CD4-positive, alpha-beta T cell treated with Interferon gamma for 1 hour (primary cell): ENCODE measurements at regions not wholly inside any gene's neighbourhood (a gene's known extent, or its start where the extent isn't known, plus 50 kb on each side); places are given as distances from the start of the nearest gene placed in this dataset.

Source experiments
- DNase-seq: peaks from one replicate; pipeline ENCODE4 v3.0.0-alpha.2; 2020

DNA sequence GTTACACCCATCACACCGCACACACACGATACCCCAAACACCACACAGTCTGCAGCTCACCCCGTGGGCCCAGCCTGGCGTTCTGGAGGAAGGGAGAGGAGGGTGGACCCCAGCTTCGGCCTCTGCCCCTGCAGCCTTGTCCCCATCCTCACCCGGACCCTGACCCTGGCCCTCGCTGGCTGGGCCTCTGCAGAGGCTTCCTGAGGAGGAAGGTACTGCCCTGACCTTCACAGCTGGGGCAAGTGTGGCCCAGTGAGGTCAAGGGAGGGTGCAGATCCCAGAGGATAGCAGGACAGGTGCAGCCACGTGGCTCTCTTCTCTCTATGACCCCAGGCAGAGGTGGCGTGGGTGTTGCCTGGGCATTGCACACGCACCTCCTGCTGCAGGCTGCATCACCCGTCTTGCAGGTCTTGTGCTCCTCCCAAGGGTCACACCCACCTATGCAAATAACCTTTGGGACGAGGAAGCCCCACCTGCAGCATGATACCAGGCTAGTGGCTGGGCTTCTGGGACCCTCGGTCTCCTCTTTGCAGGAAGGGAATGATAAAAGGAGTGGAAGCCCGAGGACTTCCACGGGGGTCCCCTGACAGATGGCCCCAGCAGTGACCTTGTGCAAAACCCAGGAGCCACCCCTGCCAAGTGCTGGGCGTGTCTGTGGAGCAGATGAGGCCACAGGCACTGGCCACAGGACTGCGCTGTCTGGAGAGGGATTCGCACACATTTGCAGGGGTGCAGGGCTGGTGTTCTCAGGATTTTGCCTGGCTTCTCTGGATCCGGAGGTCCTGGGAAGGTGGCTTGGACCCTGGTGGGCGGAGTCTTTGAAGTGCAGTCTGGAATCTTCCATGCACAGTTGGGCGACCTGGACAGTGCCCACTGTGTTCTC lies 1241.5 kb downstream of the BRD1 start:
- no peak for DNase-seq

DNA sequence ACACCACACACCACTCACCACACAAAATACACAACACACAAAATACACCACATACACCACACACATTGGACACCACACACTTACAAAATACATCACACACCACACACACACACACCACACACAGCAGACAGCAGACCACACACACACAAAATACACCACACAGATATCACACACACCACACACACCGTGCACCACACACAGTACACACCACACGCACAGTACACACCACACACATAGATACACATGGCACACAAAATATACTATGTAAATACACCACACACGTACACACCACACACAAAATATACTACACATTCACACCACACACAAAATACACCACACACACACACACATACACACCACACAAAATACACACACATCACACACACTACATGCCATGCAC lies 1243.5 kb downstream of the BRD1 start:
- DNase-seq = no peak

DNA sequence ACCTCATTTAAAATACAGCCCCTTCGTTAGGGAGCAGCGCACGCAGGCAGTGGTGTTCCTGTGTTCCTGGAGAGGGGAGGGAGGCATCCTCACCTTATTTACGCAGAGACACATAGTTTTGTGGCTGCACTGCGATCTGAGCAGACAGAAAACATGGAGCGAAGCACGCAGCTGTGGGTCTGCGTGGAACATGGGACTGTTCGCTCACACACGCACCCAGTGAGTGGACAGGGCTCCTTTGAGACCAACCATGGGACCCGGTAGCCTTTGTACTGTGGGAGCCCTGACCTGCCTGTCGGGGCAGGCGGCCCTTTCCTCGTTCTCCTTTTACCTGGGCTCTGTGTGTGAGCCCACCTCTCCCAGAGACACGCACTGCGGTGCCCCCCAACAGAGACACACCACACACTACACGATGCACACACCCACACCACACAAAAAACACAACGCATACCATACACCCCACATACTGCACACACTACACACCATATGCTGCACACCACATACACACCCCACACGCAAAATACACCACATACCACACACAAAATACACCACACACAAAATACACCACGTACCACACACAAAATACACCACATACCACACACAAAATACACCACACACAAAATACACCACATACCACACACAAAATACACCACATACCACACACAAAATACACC lies 1245.7 kb downstream of the BRD1 start:
- DNase-seq = no peak

DNA sequence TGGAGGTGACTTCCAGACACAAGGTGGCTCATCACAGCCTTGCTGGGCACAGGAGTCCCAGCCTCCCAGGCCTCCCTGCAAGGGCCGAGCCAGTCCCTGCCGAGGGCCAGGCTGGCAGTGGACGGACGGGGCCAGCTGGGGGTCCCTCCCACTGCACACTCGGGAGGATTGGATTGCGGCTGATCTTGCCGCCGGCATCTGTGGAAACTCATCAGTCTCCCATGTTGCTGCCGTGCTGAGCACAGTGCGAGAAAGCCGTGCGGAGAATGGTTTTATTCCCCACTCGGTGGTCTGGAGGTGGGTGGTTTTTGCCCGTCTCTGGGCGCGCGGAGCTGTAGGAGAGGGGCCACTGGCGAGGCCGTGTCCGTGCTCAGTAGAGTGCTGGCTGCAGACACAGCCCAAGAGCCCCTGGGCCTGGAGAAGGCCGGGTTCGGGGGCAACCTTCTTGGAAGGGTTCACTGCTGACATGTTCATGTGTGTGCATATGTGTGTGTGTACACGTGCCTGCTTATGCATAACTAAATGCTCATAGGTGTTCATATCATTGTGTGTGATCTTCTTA lies 1246.4 kb downstream of the BRD1 start:
- no peak for DNase-seq

DNA sequence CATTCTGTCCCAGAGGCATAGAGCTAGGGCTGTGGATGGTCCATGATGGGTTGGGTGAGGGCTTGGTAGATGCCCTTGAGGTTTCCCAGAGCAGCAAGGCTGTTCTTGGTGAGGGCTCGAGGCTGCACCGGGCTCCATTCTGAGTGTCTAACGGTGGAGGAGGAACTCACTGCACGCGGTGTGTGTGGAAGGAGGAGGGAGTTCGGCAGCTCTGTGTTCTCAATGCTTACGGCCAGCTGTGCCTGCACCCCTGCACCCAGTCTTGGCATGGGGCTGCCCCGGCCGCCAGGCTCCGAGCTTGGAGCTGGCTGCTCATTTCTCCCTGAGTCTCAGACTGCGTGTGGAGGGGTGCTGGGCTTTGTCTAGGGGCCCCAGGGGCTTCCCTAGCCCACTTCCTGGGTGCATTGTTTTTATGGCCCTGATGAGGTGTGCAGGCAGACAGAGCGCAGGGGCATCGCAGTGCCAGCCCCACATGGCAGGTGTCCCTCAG lies 1247.1 kb downstream of the BRD1 start:
- no peak for DNase-seq

DNA sequence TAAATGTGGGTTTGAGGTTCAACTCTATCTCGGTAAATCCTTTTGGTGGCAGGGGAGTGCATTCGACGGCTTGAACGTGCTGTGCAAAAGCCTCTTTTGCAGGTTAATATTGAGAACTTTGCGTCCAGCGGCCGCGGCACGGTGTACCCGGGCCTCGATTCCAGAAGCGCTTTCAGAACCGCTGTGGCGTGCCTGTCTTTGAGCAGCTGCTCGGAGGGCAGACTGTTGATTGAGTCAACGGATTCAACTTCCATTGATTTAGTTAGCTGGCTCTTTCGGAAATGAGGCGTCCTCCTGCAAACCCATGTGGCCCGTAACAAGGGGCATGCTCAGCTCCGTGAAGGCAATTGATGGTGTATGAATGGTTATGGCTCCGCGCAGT lies 1247.8 kb downstream of the BRD1 start:
- DNase-seq = no peak

DNA sequence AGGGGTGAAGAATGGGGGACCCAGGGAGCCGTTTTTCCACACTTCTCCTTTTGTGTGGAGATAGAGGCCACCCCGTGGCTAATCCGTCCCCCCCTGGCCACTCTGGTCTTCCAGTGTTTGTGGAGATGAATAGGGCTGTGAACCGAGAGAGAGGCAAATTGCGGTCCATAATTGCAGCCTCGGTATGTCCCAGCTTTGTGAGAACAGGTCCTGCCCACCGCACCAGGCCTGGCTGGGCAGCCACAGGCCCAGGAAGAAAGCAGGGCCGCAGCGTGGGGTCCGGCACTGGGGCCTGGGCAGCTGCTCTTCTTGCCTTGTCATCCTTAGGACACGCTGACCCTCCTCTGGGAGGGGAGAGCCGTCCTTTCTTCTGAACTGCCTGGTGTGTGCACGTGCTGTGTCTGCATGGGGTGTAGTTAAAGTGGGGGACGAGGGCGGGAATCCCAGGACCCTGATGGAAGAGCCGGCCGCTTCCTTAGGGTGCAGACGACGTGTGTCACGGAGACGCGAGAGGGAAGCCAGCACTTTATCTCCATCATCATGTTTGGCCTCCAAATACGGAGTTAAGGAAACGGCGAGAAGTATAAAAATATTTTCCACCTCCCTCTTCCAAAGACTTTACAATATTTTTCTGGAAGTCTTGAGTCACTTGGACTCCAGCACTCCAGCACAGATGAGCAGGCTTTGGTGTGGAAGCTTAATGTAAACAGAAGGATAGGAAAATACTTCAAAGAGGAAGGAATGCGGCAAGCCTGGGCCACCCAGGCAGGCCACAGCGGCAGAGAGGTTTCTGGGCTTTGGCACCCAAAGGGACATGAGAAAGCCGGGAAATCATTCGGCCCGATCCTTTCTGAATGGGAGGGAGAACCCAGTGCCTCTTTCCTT lies 1248.4 kb downstream of the BRD1 start:
- no peak for DNase-seq

DNA sequence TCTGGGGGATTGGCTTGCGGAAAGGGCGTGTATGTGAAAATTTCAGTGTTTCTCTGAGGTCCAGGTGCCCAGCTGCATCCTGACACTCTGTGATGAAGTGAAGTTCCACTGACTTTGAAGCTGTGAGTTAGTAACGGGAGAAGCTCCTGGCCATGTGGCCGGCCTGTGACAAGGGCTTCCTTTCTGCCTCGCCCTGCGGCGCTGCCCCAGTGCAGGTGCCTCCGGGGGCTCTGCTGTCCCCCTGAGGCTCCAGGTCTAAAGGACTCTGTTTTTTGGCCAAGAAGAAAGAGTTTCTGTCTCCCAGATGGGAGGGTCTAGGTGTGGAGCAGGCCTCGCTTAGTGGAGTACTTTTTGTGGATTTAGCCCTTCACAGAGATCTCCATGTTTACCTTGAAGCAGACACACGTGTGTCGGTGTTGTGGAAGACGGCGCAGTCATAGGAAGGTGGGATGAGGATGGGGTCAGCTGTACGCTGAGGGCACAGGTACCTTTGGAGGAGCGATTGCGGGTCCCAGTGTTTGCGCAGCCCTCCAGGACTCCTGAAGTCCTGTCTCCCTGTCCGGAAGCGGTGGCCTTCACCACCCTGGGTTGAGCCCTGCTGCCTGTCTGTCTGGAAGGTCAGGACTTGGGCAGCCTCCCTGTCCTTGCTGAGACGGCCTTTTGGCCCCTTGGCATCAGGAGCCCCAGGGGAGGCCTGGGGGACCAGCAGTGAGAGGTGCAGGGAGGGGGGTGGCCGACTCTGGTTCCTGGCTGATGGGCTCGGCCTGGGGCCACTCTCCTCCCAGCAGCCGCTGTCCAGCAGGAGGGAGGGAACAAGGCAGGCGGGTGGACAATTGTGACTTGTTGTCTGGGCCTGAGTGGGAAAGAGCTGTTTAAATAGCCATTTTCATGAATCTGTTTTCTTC lies 1249.3 kb downstream of the BRD1 start:
- DNase-seq = no peak

DNA sequence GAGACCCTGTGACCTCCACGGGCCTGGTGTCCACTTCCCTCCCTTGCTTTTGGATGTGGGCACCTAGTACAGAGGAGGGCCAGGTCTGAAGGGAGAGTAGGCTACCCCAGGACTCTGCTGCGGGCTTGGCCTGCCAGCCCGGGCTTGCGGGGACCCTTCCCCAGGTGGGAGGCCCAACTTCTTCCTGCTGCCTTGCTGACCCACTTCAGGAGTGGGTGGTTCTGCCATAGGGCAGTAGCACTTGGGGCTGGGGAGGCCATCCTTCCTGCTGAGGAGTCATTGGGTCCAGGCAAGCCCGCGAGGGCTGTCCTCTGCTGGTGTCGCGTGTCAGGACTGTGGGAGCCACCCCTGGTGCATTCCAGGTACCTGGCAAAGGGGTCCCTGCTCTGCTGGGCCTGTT lies 1250.0 kb downstream of the BRD1 start:
- DNase-seq = no peak

DNA sequence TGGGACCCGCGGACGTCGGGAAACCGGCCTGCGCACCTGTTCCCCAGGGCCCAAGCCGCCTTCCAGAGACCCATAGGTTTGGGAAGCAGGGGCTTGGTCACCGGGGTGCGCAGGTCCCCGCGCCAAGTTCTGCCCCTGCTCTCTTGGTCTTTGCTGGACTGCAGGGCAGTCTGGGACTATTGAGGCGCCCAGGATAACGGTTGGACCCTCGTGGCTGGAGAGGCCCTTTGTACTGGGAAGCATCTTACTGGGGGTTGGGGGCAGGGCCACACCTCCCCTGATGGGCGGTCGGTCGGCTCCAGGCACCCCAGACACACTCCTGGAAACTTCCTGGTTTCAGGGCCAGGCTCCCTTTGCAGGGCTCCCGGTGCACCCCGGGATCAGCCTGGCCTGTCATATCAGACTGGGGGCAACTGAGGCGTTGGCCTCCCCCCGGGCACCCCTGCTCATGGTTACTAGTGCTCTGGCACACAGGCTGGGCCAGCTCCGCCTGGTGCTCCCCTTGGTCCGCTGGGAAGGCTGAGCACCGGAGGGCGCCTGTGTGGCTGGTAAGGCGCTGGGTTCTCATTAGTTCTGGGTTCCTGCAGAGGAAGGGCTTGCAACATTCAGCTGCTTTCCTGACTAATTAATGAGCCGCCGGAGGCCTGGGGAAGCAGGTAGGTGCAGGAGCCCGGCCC lies 1250.5 kb downstream of the BRD1 start:
- no peak for DNase-seq

DNA sequence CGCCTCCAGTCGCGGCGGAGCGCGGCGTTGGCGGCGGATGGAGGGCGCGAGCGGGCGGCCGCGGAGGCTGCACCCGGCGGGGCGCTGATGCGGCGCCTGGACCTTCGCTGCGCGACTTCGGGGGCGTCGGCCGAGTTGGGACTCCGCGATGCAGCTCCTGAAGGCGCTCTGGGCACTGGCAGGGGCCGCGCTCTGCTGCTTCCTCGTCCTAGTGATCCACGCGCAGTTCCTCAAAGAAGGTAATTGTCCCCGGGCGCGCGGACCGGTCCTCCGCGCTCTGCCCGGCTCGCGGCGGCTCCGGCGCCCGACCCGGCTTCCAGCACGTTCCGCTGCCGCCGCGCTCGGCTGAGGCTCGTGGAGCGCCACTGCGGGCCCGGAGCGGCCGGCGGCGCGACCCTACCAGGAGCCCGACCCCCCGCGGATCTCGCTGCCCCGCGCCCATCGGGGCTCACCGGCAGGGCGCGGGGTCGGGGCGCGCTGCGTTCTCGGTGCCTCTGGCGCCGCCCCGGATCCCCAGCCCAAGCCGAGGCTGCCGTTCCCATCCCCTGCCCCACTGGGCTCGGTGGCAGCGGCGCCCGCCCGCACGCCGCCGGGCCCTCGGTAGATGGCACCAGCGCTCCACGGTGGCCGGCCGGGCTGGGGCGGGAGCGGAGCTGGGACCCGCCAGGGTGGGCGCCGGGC lies 1251.2 kb downstream of the BRD1 start:
- DNase-seq = no peak

DNA sequence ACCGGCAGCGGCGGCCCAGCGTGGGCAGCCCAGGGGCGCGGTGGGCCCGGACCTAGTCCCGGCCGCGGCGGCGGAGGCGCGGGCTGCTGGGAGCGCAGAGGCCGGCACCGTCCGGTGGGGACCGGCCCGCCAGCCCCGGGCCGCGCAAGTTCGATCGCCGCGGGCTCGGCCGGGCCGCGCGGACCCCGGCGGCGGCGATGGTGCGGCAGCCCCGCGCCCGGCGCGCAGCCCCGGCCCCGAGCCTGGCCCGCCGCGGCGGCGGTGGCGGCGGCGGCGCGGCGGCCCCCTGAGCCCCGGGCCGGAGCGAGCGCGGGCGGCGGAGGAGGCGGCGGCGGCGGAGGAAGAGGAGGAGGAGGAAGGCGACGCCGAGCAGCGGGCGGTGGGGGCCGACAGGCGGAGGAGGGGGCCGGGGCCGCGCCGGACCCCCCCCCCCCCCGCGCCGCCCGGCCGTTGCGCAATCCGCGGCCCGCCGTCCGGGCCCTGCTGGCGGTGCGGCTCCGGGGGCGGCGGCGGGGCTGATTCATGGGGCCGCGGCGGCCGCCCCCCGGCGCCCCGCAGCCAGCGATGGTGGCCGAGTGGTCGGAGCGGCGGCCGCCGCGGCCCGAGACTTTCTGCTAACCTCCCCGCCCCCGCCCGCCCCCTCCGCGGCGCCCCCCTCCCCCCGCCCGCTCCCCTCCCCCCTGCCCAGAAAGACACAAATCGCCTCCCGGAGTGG lies 1251.9 kb downstream of the BRD1 start:
- no peak for DNase-seq

DNA sequence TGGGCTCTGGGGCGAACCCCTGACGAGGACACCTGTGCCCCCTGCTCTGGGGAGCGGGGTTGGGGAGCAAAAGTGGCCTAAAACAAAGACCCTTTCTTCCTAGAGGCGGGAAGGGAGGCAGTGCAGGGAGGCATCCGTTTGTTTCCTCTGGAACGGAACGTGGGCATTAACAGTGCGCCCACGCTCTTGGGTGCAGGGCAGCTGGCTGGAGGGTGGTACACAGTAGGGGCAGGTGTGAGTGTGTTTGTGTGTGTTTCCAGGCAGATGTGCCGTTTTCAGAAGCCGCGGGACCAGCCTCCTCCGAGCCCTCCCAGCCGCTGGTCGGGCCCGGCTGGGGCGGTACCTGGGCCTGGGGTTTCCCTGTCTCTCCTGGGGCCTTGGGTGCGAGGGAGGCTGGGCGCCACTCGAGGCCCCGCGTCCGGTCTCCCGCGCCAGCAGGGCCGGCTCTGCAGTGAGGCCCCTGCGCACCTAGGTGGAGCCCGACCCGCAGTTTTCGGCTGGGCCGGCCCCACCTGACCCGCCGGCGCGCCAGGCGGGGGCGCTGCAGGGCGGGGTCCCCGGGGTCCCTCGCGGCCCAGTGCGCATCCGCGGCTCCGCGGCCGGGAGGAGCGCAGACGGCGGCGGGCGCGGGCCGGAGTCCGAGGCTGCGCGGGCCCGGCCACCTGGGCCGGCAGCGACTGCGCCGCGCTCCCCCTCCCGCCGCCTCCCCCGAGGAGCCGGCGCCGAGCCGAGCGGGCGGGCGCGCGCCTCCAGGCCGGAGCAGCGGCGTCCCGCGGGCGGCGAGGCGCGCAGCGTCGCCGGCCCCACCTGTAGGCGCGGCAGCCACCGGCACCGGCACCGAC lies 1252.7 kb downstream of the BRD1 start:
- DNase-seq = no peak

DNA sequence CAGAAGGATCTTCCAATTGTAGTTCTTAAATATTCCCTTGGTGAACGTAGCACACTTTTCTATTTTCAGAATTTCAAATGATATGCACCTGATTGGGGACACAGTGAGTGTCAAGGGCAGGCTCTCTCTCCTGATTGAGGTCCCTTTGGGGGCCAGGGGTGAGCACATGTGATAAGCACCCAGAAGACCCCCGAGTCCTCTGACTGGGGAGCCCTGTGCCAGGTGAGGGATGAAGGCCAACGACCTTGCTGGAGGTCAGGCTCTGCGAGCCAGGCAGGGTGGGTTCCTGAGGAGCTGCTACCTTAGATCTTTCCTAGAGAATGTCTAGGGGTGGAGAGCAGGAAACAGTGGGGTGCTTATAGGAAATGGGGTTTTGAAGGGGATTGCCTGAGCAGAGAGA lies 1253.9 kb downstream of the BRD1 start:
- DNase-seq = no peak

DNA sequence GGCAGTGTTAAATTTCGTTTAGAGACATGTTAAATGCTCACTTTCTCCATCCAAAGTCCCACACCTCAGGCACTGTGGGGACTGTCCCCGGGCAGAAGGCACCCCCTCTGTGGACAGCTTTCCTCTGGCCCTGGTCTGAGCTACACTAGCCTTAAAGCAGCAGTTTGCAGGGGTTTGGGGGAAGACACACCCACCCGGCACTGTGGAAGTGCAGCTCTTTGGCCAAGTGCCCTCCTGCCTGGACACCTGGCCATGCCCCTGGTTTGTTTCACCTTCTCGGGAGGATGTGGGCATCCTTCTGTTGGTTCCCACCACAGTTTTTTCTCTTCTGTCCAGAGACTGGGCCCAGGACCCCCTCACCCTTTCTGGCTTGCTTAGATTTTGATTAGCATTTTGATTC lies 1254.7 kb downstream of the BRD1 start:
- no peak for DNase-seq

DNA sequence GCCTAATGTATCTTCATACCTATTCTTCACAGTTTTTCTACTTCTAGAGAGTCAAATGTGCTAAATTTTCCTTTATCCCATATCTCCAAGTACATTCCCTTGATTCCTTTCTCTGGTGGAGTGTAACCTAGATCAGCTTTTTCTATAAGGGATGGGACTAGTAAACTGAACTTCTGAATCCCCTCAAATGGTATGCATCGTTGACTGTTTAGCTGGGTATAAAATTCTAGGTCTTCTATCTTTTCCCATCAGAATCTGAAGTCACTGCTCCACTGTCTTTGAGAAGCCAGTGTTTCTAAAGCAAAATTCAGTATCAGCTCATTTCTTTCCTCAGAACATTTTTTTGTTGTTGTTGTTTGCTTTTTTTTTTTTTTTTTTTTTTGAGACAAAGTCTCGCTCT lies 1256.8 kb downstream of the BRD1 start:
- no peak for DNase-seq

DNA sequence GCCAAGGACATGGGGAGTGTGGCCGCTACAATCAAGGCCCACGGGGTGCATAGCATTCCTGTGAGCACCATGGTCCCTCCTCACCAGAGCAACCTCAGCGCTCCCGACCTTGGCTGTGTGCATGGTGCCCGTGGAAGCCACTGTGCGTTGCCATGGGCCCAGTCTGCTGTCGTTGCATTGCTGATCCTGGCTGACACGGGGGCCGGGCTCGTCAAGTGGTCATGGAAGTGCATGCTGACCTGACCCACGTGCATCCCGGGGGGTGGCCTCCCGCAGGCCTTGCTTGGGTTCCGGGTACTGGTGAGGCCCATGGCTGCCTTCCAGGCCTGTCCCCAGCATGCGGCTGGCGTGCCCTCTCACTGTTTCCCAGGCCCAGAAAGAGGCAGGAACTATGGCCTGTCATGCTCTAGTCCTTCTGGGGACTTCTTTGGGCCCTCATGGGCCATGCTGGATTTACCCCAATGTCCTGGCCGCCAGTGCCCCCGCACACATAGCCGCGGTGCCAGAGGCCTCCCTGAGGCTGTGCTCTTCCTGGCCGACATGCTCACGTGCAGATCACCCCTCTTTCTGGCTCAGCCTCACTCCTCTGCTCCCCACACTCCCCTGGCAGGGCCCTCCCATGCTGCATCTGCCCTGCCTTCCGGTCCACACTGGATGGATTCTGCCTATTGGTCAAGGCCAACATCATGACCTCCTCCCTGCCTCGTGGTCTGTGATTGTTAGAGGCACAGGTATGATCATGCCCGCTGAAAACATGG lies 1258.0 kb downstream of the BRD1 start:
- no peak for DNase-seq

DNA sequence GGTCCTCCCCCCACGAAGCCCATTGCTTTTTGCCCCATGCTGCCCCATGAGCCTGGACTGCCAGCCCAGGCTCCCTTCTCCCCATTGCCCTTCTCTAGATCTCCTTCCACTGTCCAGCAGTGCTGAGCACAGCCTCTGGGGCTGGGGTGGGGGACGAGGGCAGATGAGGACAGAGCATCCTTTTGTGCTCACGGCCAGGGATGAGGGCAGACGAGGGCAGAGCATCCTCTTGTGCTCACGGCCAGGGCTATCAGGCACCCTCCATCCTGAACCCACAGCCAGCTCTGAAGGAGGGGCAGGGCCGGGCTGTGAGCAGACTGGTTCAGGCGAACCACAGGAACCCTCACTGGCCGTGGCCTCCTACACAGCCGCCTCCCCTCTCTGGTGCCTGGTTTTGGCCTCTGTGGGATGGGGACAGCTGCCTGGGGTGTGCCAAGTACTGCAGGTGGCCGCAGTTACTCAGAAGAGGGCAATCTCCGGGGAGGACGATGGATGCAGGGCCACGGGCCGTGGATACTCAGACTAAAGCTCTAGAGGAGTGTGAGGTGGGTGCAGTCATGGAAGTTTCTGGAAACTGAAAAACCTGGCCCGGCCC lies 1258.8 kb downstream of the BRD1 start:
- no peak for DNase-seq
